ENCODE measurements at regions not wholly inside any gene's neighbourhood (a gene's known extent, or its start where the extent isn't known, plus 50 kb on each side); places are given as distances from the start of the nearest gene placed in this dataset.

- H3K36me3 ChIP-seq = no peaks in the 10 kb centered on the region
- peaks cover 12 to 50% (median 28%) of the 10 kb centered on the region in 9 donors for H3K4me1 ChIP-seq
- H3K4me3 ChIP-seq = no peak overlapping the region
- no peaks in the 10 kb centered on the region for H3K9me3 ChIP-seq
- WGBS, 2 donors = 94 to 95% methylated on average over 13 of the region's 13 CpGs
- no peaks in the 10 kb centered on the region for H3K27me3 ChIP-seq
- no peak for ATAC-seq
- intact Hi-C loops (cut with DNase I) = loop anchor here in 5 of 10 donors (5.0 to 10.0 kb wide), 5 partner anchors 88 to 218 kb away; partner anchors contain the start of gene ZMIZ1 (in 1 of the 5)
- DNase-seq = no peak
- H3K27ac ChIP-seq = peak overlapping the region in 1 of 10 donors; percentile 50
- TF ChIP-seq CTCF (IDR thresholded peaks at IDR 0.05) = no peak
Observed at GRCh38 chr10:78976825-78977755, 91.7 kb upstream of the ZMIZ1 start.

- no peaks in the 10 kb centered on the region for H3K36me3 ChIP-seq
Observed at GRCh38 chr10:78979938-78980337, 88.8 kb upstream of the ZMIZ1 start.

GRCh38 chr10:78980354-78980753, 88.4 kb upstream of the ZMIZ1 start:
- DNase-seq (no peak), ATAC-seq (peak in 4 of 8 donors; percentile 22 to 31 (median 28))
- no peaks in the 10 kb centered on the region for H3K27me3 ChIP-seq
- intact Hi-C loops (cut with DNase I) = loop anchor here in 3 of 10 donors (5.0 to 10.0 kb wide), 3 partner anchors 82 to 116 kb away; partner anchors contain the start of gene ZMIZ1 (in 1 of the 3)
- no peak for TF ChIP-seq CTCF (IDR thresholded peaks at IDR 0.05)
- WGBS, 2 donors = 65 to 74% methylated on average over 9 of the region's 9 CpGs
- no peak overlapping the region for H3K27ac ChIP-seq
- no peak overlapping the region for H3K4me3 ChIP-seq
- H3K9me3 ChIP-seq = no peaks in the 10 kb centered on the region
- peaks cover 0 to 21% (median 6%) of the 10 kb centered on the region in 9 donors for H3K4me1 ChIP-seq
- H3K36me3 ChIP-seq = no peaks in the 10 kb centered on the region

More at GRCh38 chr10:78979938-78980337, 88.8 kb upstream of the ZMIZ1 start:
- intact Hi-C loops (cut with DNase I) = loop anchor here in 6 of 10 donors (5.0 to 10.0 kb wide), 7 partner anchors 82 to 215 kb away; partner anchors contain the start of gene ZMIZ1 (in 2 of the 6)
- Histone ChIP-seq H3K4me3 (no peak overlapping the region), H3K27ac (no peak overlapping the region), H3K27me3 (no peaks in the 10 kb centered on the region), H3K4me1 (peaks cover 0 to 25% (median 10%) of the 10 kb centered on the region in 9 donors), H3K9me3 (no peaks in the 10 kb centered on the region)
- ATAC-seq = peak in 3 of 8 donors; percentile 7 to 13 (median 13)
- DNase-seq = no peak
- WGBS, 2 donors = 56 to 59% methylated on average over 7 of the region's 7 CpGs
- no peak for TF ChIP-seq CTCF (IDR thresholded peaks at IDR 0.05)

- TF ChIP-seq CTCF (IDR thresholded peaks at IDR 0.05) = no peak
- ATAC-seq (no peak), DNase-seq (no peak)
- intact Hi-C loops (cut with DNase I) = loop anchor here in 3 of 10 donors (5.0 to 10.0 kb wide), 3 partner anchors 81 to 116 kb away; partner anchors contain the start of gene ZMIZ1 (in 1 of the 3)
- no peaks in the 10 kb centered on the region for H3K27me3 ChIP-seq
- H3K27ac ChIP-seq = no peak overlapping the region
- no peak overlapping the region for H3K4me3 ChIP-seq
- WGBS, 2 donors = 94% methylated on average over 5 of the region's 5 CpGs
- no peaks in the 10 kb centered on the region for H3K9me3 ChIP-seq
- no peaks in the 10 kb centered on the region for H3K36me3 ChIP-seq
- H3K4me1 ChIP-seq = peaks cover 0 to 20% (median 4%) of the 10 kb centered on the region in 9 donors
Observed at GRCh38 chr10:78980815-78981214, 88.0 kb upstream of the ZMIZ1 start.
